ENCODE measurements at regions not wholly inside any gene's neighbourhood (a gene's known extent, or its start where the extent isn't known, plus 50 kb on each side); places are given as distances from the start of the nearest gene placed in this dataset.

DNA sequence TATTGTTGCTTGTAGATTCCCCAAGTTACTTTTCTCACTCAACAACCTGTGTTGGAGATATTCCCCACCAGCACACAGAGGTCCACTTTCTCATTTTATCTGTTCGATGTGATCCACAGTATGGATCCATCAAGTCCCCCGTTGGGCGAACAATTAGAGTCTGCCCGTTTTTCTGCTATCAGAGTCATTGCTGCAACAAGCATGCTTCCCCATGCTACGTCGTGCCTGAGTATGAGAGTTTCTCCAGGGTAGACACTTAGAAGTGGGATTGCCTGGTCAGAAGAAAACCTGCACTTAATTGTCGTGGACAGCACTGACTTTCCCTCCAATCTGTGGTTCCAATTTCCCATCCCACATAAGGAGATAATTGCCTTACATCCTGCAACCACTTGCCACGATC is 62.7 kb upstream of the SHOX start:
- ATAC-seq (replicated peaks in 1 of 4) = no peak

DNA sequence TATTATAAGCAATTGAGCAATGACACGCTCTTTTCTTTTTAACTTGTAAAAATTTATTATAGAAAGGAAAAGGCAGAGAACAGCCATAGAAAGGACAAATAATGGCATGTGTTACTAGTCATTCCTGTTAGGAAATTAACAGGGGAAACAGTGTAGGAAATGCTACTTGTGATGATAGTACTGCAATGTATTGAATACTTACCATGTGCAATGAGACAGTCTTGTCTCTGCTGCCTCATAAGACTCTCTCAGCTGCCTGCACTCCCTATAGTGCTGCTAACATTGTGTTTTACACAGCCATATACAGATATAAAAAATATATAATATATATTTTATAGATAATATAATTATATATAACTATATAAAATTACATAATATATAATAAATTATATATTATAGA is 62.3 kb upstream of the SHOX start:
- no CpG with 5 or more reads among the region's 1 CpG for whole genome bisulfite sequencing (ENCODE audit: insufficient coverage)

More for the DNA sequence above, 62.7 kb upstream of the SHOX start:
- no peak overlapping the region for H3K27ac ChIP-seq (ENCODE audit: low read length)
- POLR2A ChIA-PET = no interaction called here
- peaks cover 0 to 9% of the 10 kb centered on the region in 2 donors for H3K27me3 Mint-ChIP-seq
- H3K27ac Mint-ChIP-seq = no peak overlapping the region
- H3K36me3 ChIP-seq (ENCODE audit: control insufficient read depth in 2 of 2, extremely low read depth in 1 of 2, insufficient read depth in 1 of 2, low read length in 1 of 2) = no peaks in the 10 kb centered on the region
- no peaks in the 10 kb centered on the region for H3K4me1 Mint-ChIP-seq
- H3K9me3 ChIP-seq = peaks cover 4% of the 10 kb centered on the region
- peaks cover 5 to 19% (median 11%) of the 10 kb centered on the region in 3 donors for H3K9me3 Mint-ChIP-seq
- H3K4me1 ChIP-seq (ENCODE audit: control insufficient read depth in 1 of 2, extremely low read depth in 1 of 2, insufficient read depth in 2 of 2, low read length in 2 of 2) = no peaks in the 10 kb centered on the region
- CTCF ChIA-PET = no interaction called here
- H3K27me3 ChIP-seq (replicated peaks in 1 of 2; ENCODE audit: control insufficient read depth in 2 of 2, extremely low read depth in 1 of 2, insufficient read depth in 2 of 2, low read length in 1 of 2) = no peaks in the 10 kb centered on the region
- no peak overlapping the region for H3K4me3 ChIP-seq (ENCODE audit: control insufficient read depth in 1 of 2, extremely low read depth in 1 of 2, low read length in 1 of 2)
- H3K4me3 Mint-ChIP-seq = no peak overlapping the region
- WGBS (ENCODE audit: insufficient coverage) = 60% methylated on average over 1 of the region's 8 CpGs
- no peak for DNase-seq
- no peaks in the 10 kb centered on the region for H3K36me3 Mint-ChIP-seq

DNA sequence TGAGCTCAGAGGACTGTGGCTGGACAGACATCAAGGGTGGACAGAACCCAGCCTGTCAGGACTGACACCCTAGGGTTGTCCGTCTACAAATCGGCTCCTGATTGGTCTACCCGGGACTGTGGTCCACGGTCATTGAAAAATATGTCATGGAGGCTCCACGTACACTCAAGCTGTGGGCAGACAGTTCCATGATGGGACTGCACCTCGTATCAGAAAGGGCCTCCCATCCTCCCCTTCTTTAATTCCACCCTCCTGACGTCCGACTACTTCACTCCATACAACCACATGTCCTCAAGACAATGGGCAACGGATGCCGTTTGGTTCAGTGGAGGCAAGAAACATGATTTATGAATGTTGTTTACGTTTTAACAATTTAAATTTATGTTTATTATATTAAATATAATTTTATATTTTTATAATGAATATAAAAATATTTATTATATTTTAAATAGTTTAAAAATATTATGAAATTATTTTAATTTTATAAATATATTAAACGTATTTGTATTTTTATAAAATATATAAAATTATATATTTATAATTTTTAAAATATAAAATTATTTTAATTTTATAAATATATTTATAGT is 58.0 kb upstream of the SHOX start:
- peaks cover 0 to 1% of the 10 kb centered on the region in 2 donors for H3K27me3 Mint-ChIP-seq
- H3K27ac Mint-ChIP-seq = no peak overlapping the region

More for the DNA sequence above, 62.3 kb upstream of the SHOX start:
- Histone ChIP-seq H3K27ac (ENCODE audit: low read length) (no peak overlapping the region), H3K4me3 (ENCODE audit: control insufficient read depth in 1 of 2, extremely low read depth in 1 of 2, low read length in 1 of 2) (no peak overlapping the region), H3K4me1 (ENCODE audit: control insufficient read depth in 1 of 2, extremely low read depth in 1 of 2, insufficient read depth in 2 of 2, low read length in 2 of 2) (no peaks in the 10 kb centered on the region), H3K27me3 (replicated peaks in 1 of 2; ENCODE audit: control insufficient read depth in 2 of 2, extremely low read depth in 1 of 2, insufficient read depth in 2 of 2, low read length in 1 of 2) (no peaks in the 10 kb centered on the region), H3K9me3 (peaks cover 4% of the 10 kb centered on the region), H3K36me3 (ENCODE audit: control insufficient read depth in 2 of 2, extremely low read depth in 1 of 2, insufficient read depth in 1 of 2, low read length in 1 of 2) (no peaks in the 10 kb centered on the region)
- POLR2A ChIA-PET = no interaction called here
- Mint-ChIP-seq H3K4me3 (no peak overlapping the region), H3K4me1 (no peaks in the 10 kb centered on the region), H3K9me3 (peaks cover 5 to 19% (median 11%) of the 10 kb centered on the region in 3 donors), H3K27ac (no peak overlapping the region), H3K36me3 (no peaks in the 10 kb centered on the region), H3K27me3 (peaks cover 0 to 9% of the 10 kb centered on the region in 2 donors)
- CTCF ChIA-PET = no interaction called here
- ATAC-seq (replicated peaks in 1 of 4) (no peak), DNase-seq (no peak)

DNA sequence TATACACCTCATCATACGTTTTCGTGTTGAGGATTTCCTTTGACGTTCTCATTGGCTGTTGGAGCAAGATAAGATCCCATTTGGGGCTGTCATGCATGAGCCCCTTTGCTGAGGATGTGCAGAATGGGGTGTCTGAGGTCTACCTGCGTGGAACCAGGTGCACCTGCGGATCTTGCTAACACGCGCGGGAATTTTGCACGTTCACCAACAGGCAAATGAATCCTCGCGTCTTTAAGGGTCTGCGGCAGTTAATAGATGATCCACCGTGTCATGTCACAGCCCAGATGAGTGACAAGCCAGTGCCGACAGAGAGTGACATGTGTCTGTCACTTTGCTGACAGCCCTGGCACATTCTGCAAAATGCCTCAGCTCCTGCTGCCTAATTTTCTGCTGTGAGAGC is 56.3 kb upstream of the SHOX start:
- H3K36me3 ChIP-seq (ENCODE audit: control insufficient read depth in 2 of 2, extremely low read depth in 1 of 2, insufficient read depth in 1 of 2, low read length in 1 of 2) = no peaks in the 10 kb centered on the region
- WGBS (ENCODE audit: insufficient coverage) = 82% methylated on average over 12 of the region's 14 CpGs
- H3K4me3 ChIP-seq (ENCODE audit: control insufficient read depth in 1 of 2, extremely low read depth in 1 of 2, low read length in 1 of 2) = no peak overlapping the region
- Mint-ChIP-seq H3K4me3 (no peak overlapping the region), H3K36me3 (no peaks in the 10 kb centered on the region), H3K4me1 (no peaks in the 10 kb centered on the region), H3K9me3 (peaks cover 7 to 22% (median 10%) of the 10 kb centered on the region in 3 donors), H3K27ac (no peak overlapping the region), H3K27me3 (peaks cover 0 to 1% of the 10 kb centered on the region in 2 donors)
- H3K27ac ChIP-seq (ENCODE audit: low read length) = no peak overlapping the region
- H3K27me3 ChIP-seq (replicated peaks in 1 of 2; ENCODE audit: control insufficient read depth in 2 of 2, extremely low read depth in 1 of 2, insufficient read depth in 2 of 2, low read length in 1 of 2) = no peaks in the 10 kb centered on the region
- POLR2A ChIA-PET = no interaction called here
- DNase-seq (no peak), ATAC-seq (replicated peaks in 1 of 4) (no peak)
- no peaks in the 10 kb centered on the region for H3K4me1 ChIP-seq (ENCODE audit: control insufficient read depth in 1 of 2, extremely low read depth in 1 of 2, insufficient read depth in 2 of 2, low read length in 2 of 2)
- CTCF ChIA-PET = no interaction called here
- no peaks in the 10 kb centered on the region for H3K9me3 ChIP-seq

More for the DNA sequence above, 58.0 kb upstream of the SHOX start:
- CTCF ChIA-PET = no interaction called here
- WGBS (ENCODE audit: insufficient coverage) = 89% methylated on average over 5 of the region's 12 CpGs
- POLR2A ChIA-PET = no interaction called here
- Histone ChIP-seq H3K4me3 (ENCODE audit: control insufficient read depth in 1 of 2, extremely low read depth in 1 of 2, low read length in 1 of 2) (no peak overlapping the region), H3K4me1 (ENCODE audit: control insufficient read depth in 1 of 2, extremely low read depth in 1 of 2, insufficient read depth in 2 of 2, low read length in 2 of 2) (no peaks in the 10 kb centered on the region), H3K27me3 (replicated peaks in 1 of 2; ENCODE audit: control insufficient read depth in 2 of 2, extremely low read depth in 1 of 2, insufficient read depth in 2 of 2, low read length in 1 of 2) (no peaks in the 10 kb centered on the region), H3K9me3 (no peaks in the 10 kb centered on the region), H3K27ac (ENCODE audit: low read length) (no peak overlapping the region), H3K36me3 (ENCODE audit: control insufficient read depth in 2 of 2, extremely low read depth in 1 of 2, insufficient read depth in 1 of 2, low read length in 1 of 2) (no peaks in the 10 kb centered on the region)
- ATAC-seq (replicated peaks in 1 of 4) (no peak), DNase-seq (no peak)
- peaks cover 4 to 11% (median 9%) of the 10 kb centered on the region in 3 donors for H3K9me3 Mint-ChIP-seq
- H3K4me1 Mint-ChIP-seq = no peaks in the 10 kb centered on the region
- H3K36me3 Mint-ChIP-seq = no peaks in the 10 kb centered on the region
- H3K4me3 Mint-ChIP-seq = no peak overlapping the region

DNA sequence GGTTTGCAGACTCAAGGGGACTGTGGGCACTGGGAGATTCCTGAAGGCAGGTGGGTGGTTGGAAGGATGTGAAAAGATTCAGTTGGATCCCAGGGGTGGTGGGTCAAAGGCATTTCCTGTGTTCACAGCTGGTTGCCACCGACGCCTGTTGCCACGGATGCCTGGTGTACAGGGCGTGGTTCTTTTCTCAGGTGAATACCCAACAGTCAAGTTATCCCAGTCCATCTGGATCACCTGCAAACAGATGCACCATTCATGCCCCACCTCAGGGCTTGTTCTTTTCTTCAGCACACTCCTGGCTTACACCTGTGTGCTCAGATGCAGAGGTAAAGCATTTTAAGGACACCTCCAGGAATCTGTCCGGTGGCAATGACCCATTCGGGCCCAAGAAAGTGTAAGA is 55.8 kb upstream of the SHOX start:
- H3K4me1 ChIP-seq (ENCODE audit: control insufficient read depth in 1 of 2, extremely low read depth in 1 of 2, insufficient read depth in 2 of 2, low read length in 2 of 2) = no peaks in the 10 kb centered on the region
- no peaks in the 10 kb centered on the region for H3K27me3 ChIP-seq (replicated peaks in 1 of 2; ENCODE audit: control insufficient read depth in 2 of 2, extremely low read depth in 1 of 2, insufficient read depth in 2 of 2, low read length in 1 of 2)
- H3K36me3 ChIP-seq (ENCODE audit: control insufficient read depth in 2 of 2, extremely low read depth in 1 of 2, insufficient read depth in 1 of 2, low read length in 1 of 2) = no peaks in the 10 kb centered on the region
- peaks cover 7 to 23% (median 10%) of the 10 kb centered on the region in 3 donors for H3K9me3 Mint-ChIP-seq
- H3K27me3 Mint-ChIP-seq = peaks cover 0 to 1% of the 10 kb centered on the region in 2 donors
- no peaks in the 10 kb centered on the region for H3K9me3 ChIP-seq
- no peaks in the 10 kb centered on the region for H3K4me1 Mint-ChIP-seq
- no peaks in the 10 kb centered on the region for H3K36me3 Mint-ChIP-seq
- DNase-seq = no peak
- H3K4me3 Mint-ChIP-seq = no peak overlapping the region
- no peak overlapping the region for H3K4me3 ChIP-seq (ENCODE audit: control insufficient read depth in 1 of 2, extremely low read depth in 1 of 2, low read length in 1 of 2)
- H3K27ac ChIP-seq (ENCODE audit: low read length) = no peak overlapping the region
- POLR2A ChIA-PET = no interaction called here
- ATAC-seq (replicated peaks in 1 of 4) = no peak
- WGBS (ENCODE audit: insufficient coverage) = 77% methylated on average over 6 of the region's 6 CpGs
- H3K27ac Mint-ChIP-seq = no peak overlapping the region
- CTCF ChIA-PET = no interaction called here

DNA sequence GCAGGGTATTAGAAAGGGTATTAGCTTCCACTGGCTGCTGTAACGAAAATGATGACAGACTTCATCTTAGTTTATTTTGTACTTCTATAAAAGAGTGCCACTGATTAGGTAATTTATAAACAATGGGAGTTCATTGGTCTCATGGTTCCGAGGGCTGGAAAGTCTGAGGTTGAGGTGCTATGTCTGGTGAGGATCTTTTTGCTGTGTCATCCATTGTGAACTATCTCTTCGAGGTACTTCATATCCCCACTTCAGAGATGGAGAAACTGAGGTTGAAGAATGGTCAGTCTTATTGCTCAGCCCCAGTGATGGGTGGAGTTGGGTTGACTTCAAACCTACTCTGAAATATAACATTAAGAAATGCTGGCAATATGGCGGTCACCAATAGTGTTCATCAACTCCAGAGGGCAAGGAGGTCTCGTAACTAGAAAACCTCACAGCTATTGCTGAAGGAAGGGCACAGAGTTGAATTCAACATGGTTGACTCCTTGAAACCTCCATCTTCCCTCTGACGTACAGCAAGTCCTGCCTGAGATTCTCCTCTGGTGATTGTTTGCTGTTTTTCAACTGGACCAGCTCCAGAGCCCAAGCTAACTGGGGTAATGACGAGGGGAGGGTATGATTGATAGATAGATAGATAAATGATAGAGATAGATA is 53.6 kb upstream of the SHOX start:
- CTCF ChIA-PET = no interaction called here
- Mint-ChIP-seq H3K9me3 (peaks cover 7 to 23% (median 21%) of the 10 kb centered on the region in 3 donors), H3K4me1 (no peaks in the 10 kb centered on the region), H3K27me3 (peaks cover 0 to 1% of the 10 kb centered on the region in 2 donors), H3K4me3 (no peak overlapping the region), H3K36me3 (no peaks in the 10 kb centered on the region), H3K27ac (no peak overlapping the region)
- DNase-seq = no peak
- no peak for ATAC-seq (replicated peaks in 1 of 4)
- H3K27me3 ChIP-seq (replicated peaks in 1 of 2; ENCODE audit: control insufficient read depth in 2 of 2, extremely low read depth in 1 of 2, insufficient read depth in 2 of 2, low read length in 1 of 2) = no peaks in the 10 kb centered on the region
- H3K9me3 ChIP-seq = no peaks in the 10 kb centered on the region
- H3K4me3 ChIP-seq (ENCODE audit: control insufficient read depth in 1 of 2, extremely low read depth in 1 of 2, low read length in 1 of 2) = no peak overlapping the region
- H3K27ac ChIP-seq (ENCODE audit: low read length) = no peak overlapping the region
- no peaks in the 10 kb centered on the region for H3K36me3 ChIP-seq (ENCODE audit: control insufficient read depth in 2 of 2, extremely low read depth in 1 of 2, insufficient read depth in 1 of 2, low read length in 1 of 2)
- POLR2A ChIA-PET = no interaction called here
- H3K4me1 ChIP-seq (ENCODE audit: control insufficient read depth in 1 of 2, extremely low read depth in 1 of 2, insufficient read depth in 2 of 2, low read length in 2 of 2) = no peaks in the 10 kb centered on the region
- WGBS (ENCODE audit: insufficient coverage) = 71% methylated on average over 2 of the region's 7 CpGs

All from T-cell (primary cell).